Stomach (tissue), 8 donors: ENCODE measurements at regions not wholly inside any gene's neighbourhood (a gene's known extent, or its start where the extent isn't known, plus 50 kb on each side); places are given as distances from the start of the nearest gene placed in this dataset.

Experiments
- DNase-seq, 2 donors: peaks; one replicate each; pipeline versions ENCODE4 v3.0.0 to v3.0.0-alpha.2; 2013 to 2019
- H3K27ac ChIP-seq, 5 donors: fragments of 200-600 bp in 4 of 5; sonication (generic) in 4 of 5; one replicate each; pipeline ENCODE4 v1.5.1; 2013 to 2019; ENCODE audit warnings: mild to moderate bottlenecking in 1 of 5, moderate library complexity in 1 of 5
- H3K27me3 ChIP-seq, 3 donors: fragments of 200-600 bp; sonication (generic); one replicate each; pipeline ENCODE4 v1.5.1; 2017 to 2019; ENCODE audit warnings: mixed run types in 1 of 3
- H3K36me3 ChIP-seq, 4 donors: fragments of 200-600 bp; sonication (generic); 1 replicate in 3 of 4; 2 replicates in 1 of 4; pipeline ENCODE4 v1.5.1; 2016 to 2019
- H3K4me1 ChIP-seq, 4 donors: fragments of 200-600 bp; sonication (generic); one replicate each; pipeline ENCODE4 v1.5.1; 2016 to 2019
- H3K4me3 ChIP-seq, 4 donors: fragments of 200-600 bp; sonication (generic) in 3 of 4; one replicate each; pipeline ENCODE4 v1.5.1; 2016 to 2019; ENCODE audit warnings: mild to moderate bottlenecking in 1 of 4
- H3K9me3 ChIP-seq, 4 donors: fragments of 200-600 bp; sonication (generic); one replicate each; pipeline ENCODE4 v1.5.1; 2016 to 2019
- EP300 ChIP-seq: sonication (generic); formaldehyde crosslinking; IDR thresholded peaks from one replicate; pipeline ENCODE4 v1.6.1; 2017; ENCODE audit warnings: antibody characterized with exemption
- POLR2A ChIP-seq, 4 donors: fragments of 450-650 bp; IDR thresholded peaks; one replicate each; pipeline ENCODE4 v1.6.1; 2016; ENCODE audit warnings: antibody characterized with exemption in 4 of 4, control low read depth in 2 of 4, mild to moderate bottlenecking in 1 of 4, moderate library complexity in 1 of 4
- POLR2AphosphoS5 ChIP-seq, 3 donors: sonication (generic); formaldehyde crosslinking; IDR thresholded peaks; one replicate each; pipeline ENCODE4 v1.6.1; 2016; ENCODE audit warnings: antibody characterized with exemption in 3 of 3
- WGBS, 5 donors: extraction: QIAGEN DNeasy Blood & Tissue Kit in 3 of 5; methylation state at CpG; one replicate each; pipeline versions ENCODE4 v1.1.5 to v1.1.7; 2013 to 2018; 5-methylcytosine and 5-hydroxymethylcytosine counted together
- intact Hi-C: fragments of 100-400 bp; cut with DNase I; formaldehyde crosslinking; loops from one replicate; pipeline ENCODE4 v1.15.1; 2023; ENCODE audit warnings: low total_unique reads
- TF ChIP-seq, protein P1 (sequence below), 7 experiments: fragments of 450-650 bp in 4 of 7; fragments of 200-600 bp in 3 of 7; sonication (generic) in 3 of 7; IDR thresholded peaks; one replicate each; pipeline ENCODE4 v1.5.1; 2016 to 2019; ENCODE audit warnings: antibody characterized with exemption in 7 of 7, control low read depth in 2 of 7, mild to moderate bottlenecking in 1 of 7
- donor health status: healthy with polysubstance abuse.
- donor health status: Bipolar disorder and iron deficiency.
- donor health status: healthy.

DNA sequence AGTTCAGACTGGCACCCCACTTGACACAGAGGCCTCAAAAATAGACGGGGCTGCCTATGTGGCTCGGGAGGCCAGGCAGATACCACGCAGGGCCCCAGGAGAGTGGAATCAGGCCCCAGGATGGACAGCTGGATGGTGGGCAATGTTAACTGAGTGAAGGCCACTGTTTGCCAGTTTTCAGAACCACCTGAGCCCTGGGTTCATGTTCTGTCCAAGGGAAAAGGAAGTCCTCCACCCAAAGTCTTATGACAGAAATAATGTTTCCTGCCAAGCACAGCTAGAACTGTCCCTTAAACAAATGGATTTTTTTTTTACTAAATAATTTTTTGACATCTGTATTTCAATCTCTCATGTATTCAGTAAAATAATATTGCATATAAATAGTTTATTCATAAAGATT, 228.4 kb downstream of the KLF13 start:
- H3K27ac ChIP-seq: peak overlapping the region in 2 of 5 donors; percentile 35 to 66
- H3K27me3 ChIP-seq: no peaks in the 10 kb centered on the region
- TF ChIP-seq POLR2AphosphoS5 (IDR thresholded peaks at IDR 0.05): no peak
- TF ChIP-seq POLR2A (IDR thresholded peaks at IDR 0.05): no peak
- TF ChIP-seq, protein P1, sequence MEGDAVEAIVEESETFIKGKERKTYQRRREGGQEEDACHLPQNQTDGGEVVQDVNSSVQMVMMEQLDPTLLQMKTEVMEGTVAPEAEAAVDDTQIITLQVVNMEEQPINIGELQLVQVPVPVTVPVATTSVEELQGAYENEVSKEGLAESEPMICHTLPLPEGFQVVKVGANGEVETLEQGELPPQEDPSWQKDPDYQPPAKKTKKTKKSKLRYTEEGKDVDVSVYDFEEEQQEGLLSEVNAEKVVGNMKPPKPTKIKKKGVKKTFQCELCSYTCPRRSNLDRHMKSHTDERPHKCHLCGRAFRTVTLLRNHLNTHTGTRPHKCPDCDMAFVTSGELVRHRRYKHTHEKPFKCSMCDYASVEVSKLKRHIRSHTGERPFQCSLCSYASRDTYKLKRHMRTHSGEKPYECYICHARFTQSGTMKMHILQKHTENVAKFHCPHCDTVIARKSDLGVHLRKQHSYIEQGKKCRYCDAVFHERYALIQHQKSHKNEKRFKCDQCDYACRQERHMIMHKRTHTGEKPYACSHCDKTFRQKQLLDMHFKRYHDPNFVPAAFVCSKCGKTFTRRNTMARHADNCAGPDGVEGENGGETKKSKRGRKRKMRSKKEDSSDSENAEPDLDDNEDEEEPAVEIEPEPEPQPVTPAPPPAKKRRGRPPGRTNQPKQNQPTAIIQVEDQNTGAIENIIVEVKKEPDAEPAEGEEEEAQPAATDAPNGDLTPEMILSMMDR (IDR thresholded peaks at IDR 0.05): no peak
- TF ChIP-seq EP300: no peak
- H3K36me3 ChIP-seq: peaks cover 0 to 19% (median 0%) of the 10 kb centered on the region in 4 donors
- no peak overlapping the region for H3K4me3 ChIP-seq
- intact Hi-C loops: no loop called here
- no peaks in the 10 kb centered on the region for H3K9me3 ChIP-seq
- DNase-seq: no peak
- no peaks in the 10 kb centered on the region for H3K4me1 ChIP-seq
- WGBS, 5 donors: 90 to 94% (median 92%) methylated on average over 3 of the region's 3 CpGs

DNA sequence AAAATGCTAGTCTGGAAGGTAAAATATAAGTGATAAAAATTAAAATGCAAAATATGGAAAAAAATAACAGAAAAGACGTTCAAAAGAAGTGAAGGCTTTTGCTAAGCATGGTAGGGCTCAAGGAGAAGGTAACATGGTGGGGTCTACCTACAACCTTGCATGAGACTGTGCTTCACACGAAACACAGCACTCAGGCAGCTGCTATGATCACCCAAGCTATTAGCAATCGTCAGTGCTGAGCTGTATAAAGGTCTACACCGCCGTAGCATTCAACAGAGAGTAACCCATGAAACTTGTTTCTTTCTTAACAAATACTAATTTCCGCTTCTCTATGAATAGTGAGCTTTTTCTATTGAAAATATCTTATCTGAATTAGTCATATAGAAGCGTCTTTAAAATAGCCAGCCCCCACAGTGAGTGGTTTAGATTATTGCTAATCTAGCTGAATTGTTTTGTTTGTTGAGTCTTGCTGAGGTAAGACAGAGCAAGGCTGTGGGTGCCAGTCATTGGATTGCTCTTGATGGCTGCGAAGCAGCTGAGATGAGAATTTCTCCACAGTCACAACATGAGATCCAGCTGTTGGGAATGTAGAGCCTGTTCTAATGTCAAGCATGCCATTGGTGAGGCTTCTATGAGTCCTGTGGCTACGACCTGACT, 230.0 kb downstream of the KLF13 start:
- Histone ChIP-seq H3K4me1 (no peaks in the 10 kb centered on the region), H3K36me3 (peaks cover 0 to 19% (median 0%) of the 10 kb centered on the region in 4 donors), H3K4me3 (no peak overlapping the region), H3K27ac (no peak overlapping the region), H3K9me3 (no peaks in the 10 kb centered on the region), H3K27me3 (no peaks in the 10 kb centered on the region)
- WGBS, 5 donors: 72 to 82% (median 79%) methylated on average over 8 to 9 of the region's 9 CpGs
- intact Hi-C loops: no loop called here
- TF ChIP-seq, protein P1 (IDR thresholded peaks at IDR 0.05): no peak
- TF ChIP-seq POLR2A (IDR thresholded peaks at IDR 0.05): no peak
- TF ChIP-seq EP300: no peak
- no peak for TF ChIP-seq POLR2AphosphoS5 (IDR thresholded peaks at IDR 0.05)
- no peak for DNase-seq

GRCh38 chr15:31557899-31558298, 231.3 kb downstream of the KLF13 start:
- DNase-seq: no peak
- WGBS, 5 donors: 63 to 86% (median 77%) methylated on average over 6 to 7 of the region's 7 CpGs
- Histone ChIP-seq H3K4me3 (no peak overlapping the region), H3K4me1 (no peaks in the 10 kb centered on the region), H3K9me3 (no peaks in the 10 kb centered on the region), H3K27me3 (no peaks in the 10 kb centered on the region), H3K27ac (no peak overlapping the region), H3K36me3 (peaks cover 0 to 19% (median 0%) of the 10 kb centered on the region in 4 donors)
- TF ChIP-seq POLR2AphosphoS5 (IDR thresholded peaks at IDR 0.05) (no peak), EP300 (no peak), POLR2A (IDR thresholded peaks at IDR 0.05) (no peak)
- TF ChIP-seq, protein P1 (IDR thresholded peaks at IDR 0.05): no peak
- intact Hi-C loops: no loop called here

DNA sequence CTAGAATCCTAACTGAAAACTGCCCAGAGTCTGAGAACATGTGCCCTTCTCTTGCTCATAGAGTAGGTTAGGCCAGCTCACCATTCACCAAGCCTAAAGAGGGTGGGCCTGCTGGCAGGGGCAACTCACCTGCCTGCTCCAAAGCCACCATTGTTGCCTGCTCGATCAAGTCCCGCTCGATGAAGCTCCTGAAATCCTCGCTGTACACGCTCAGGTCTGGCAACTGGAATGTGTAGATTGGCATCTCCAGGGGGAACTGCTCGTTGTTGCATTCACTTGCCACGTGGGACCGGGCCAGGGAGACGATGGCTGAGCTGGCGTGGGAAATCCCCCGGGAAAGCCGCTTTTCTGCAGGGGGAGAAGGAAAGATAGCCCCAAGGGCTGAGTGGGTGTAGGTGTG, 232.2 kb downstream of the KLF13 start:
- Histone ChIP-seq H3K36me3 (peaks cover 0 to 19% (median 0%) of the 10 kb centered on the region in 4 donors), H3K27ac (no peak overlapping the region), H3K4me1 (no peaks in the 10 kb centered on the region), H3K4me3 (no peak overlapping the region), H3K27me3 (no peaks in the 10 kb centered on the region), H3K9me3 (no peaks in the 10 kb centered on the region)
- no peak for DNase-seq
- TF ChIP-seq, protein P1 (IDR thresholded peaks at IDR 0.05): no peak
- TF ChIP-seq POLR2A (IDR thresholded peaks at IDR 0.05): no peak
- TF ChIP-seq EP300: no peak
- TF ChIP-seq POLR2AphosphoS5 (IDR thresholded peaks at IDR 0.05): no peak
- intact Hi-C loops: no loop called here
- 87 to 94% (median 91%) methylated on average over 12 of the region's 12 CpGs for WGBS, 5 donors
